MM.1S (cell line): ENCODE measurements at regions not wholly inside any gene's neighbourhood (a gene's known extent, or its start where the extent isn't known, plus 50 kb on each side); places are given as distances from the start of the nearest gene placed in this dataset.
"Not testable (repeated sequence)": the region's sequence is repeated elsewhere in the genome, so short reads cannot be mapped to it uniquely, and the experiment has no call there.

ENCODE experiments used
- DNase-seq: peaks from one replicate; pipeline ENCODE4 v3.0.0-alpha.2; 2015
- H2AFZ ChIP-seq: fragments of 300-600 bp; sonication (generic); 2 replicates; pipeline ENCODE4 v1.6.0; 2016; ENCODE audit warnings: antibody characterized with exemption, low read length
- H3F3A ChIP-seq: fragments of 300-600 bp; sonication (generic); 2 replicates; pipeline ENCODE4 v1.6.1; 2016; ENCODE audit warnings: mild to moderate bottlenecking, antibody characterized with exemption, low read length, moderate library complexity, mixed read lengths; ENCODE audit not compliant: insufficient read depth
- H3K27ac ChIP-seq: fragments of 300-600 bp; sonication (generic); 2 replicates; pipeline ENCODE4 v1.5.1; 2016; ENCODE audit warnings: mild to moderate bottlenecking, low read length
- H3K27me3 ChIP-seq: fragments of 300-600 bp; sonication (generic); replicated peaks from 2 replicates; pipeline ENCODE4 v1.6.0; 2016; ENCODE audit warnings: low read length; ENCODE audit not compliant: insufficient read depth
- H3K36me3 ChIP-seq: fragments of 300-600 bp; sonication (generic); replicated peaks from 2 replicates; pipeline ENCODE4 v1.6.1; 2016; ENCODE audit warnings: mild to moderate bottlenecking, low read length, mixed read lengths; ENCODE audit not compliant: insufficient read depth
- H3K4me1 ChIP-seq: fragments of 300-600 bp; sonication (generic); 2 replicates; pipeline ENCODE4 v1.6.1; 2016; ENCODE audit warnings: low read length, mixed read lengths
- H3K4me2 ChIP-seq: fragments of 300-600 bp; sonication (generic); 2 replicates; pipeline ENCODE4 v1.6.0; 2016; ENCODE audit warnings: low read depth, low read length
- H3K4me3 ChIP-seq: fragments of 300-600 bp; sonication (generic); 2 replicates; pipeline ENCODE4 v1.5.1; 2016; ENCODE audit warnings: low read length, mixed read lengths
- H3K79me2 ChIP-seq: fragments of 300-600 bp; sonication (generic); 2 replicates; pipeline ENCODE4 v1.6.1; 2016; ENCODE audit warnings: mixed run types, low read length, mixed read lengths
- H3K9ac ChIP-seq: fragments of 300-600 bp; sonication (generic); 2 replicates; pipeline ENCODE4 v1.6.1; 2016; ENCODE audit warnings: low read length, mixed read lengths
- H3K9me2 ChIP-seq: fragments of 300-600 bp; sonication (generic); replicated peaks from 2 replicates; pipeline ENCODE4 v1.6.1; 2016; ENCODE audit warnings: mild to moderate bottlenecking, low read length, mixed read lengths; ENCODE audit not compliant: insufficient read depth
- H3K9me3 ChIP-seq: fragments of 300-600 bp; sonication (generic); replicated peaks from 2 replicates; pipeline ENCODE4 v1.6.1; 2016; ENCODE audit warnings: mild to moderate bottlenecking, low read length, mixed read lengths; ENCODE audit not compliant: insufficient read depth
- H4K20me1 ChIP-seq: fragments of 300-600 bp; sonication (generic); 2 replicates; pipeline ENCODE4 v1.6.1; 2016; ENCODE audit warnings: mild to moderate bottlenecking, low read length, moderate library complexity, mixed read lengths; ENCODE audit not compliant: insufficient read depth
- CTCF ChIP-seq: fragments of 300-600 bp; sonication (generic); IDR thresholded peaks from 2 replicates; pipeline ENCODE4 v1.5.1; 2016; ENCODE audit warnings: antibody characterized with exemption, low read length, mixed read lengths
- EZH2 ChIP-seq: fragments of 300-600 bp; sonication (generic); optimal IDR thresholded peaks from 2 replicates; pipeline ENCODE3; 2017; ENCODE audit warnings: low read depth, mild to moderate bottlenecking, antibody characterized with exemption, low read length, mixed read lengths
- EZH2phosphoT487 ChIP-seq: fragments of 300-600 bp; sonication (generic); IDR thresholded peaks from 2 replicates; pipeline ENCODE4 v1.6.1; 2018; ENCODE audit warnings: antibody characterized with exemption, low read length

GRCh38 chr5:38790268-38790667, 55.5 kb upstream of the OSMR start:
- Histone ChIP-seq H3K27me3 (no peaks in the 10 kb centered on the region), H3K79me2 (no peaks in the 10 kb centered on the region), H3K9ac (no peak overlapping the region), H3K4me3 (no peak overlapping the region), H3K4me1 (no peaks in the 10 kb centered on the region), H3K4me2 (no peak overlapping the region), H3K27ac (no peak overlapping the region), H3F3A (no peaks in the 10 kb centered on the region), H2AFZ (no peak overlapping the region), H3K9me2 (no peaks in the 10 kb centered on the region), H3K36me3 (no peaks in the 10 kb centered on the region), H3K9me3 (no peaks in the 10 kb centered on the region), H4K20me1 (no peaks in the 10 kb centered on the region)
- DNase-seq, result no peak
- TF ChIP-seq CTCF (no peak), EZH2 (no peak), EZH2phosphoT487 (no peak)

- Histone ChIP-seq H3K4me3 (no peak overlapping the region), H3K4me1 (no peaks in the 10 kb centered on the region), H3K27me3 (no peaks in the 10 kb centered on the region), H3K27ac (no peak overlapping the region), H3F3A (no peaks in the 10 kb centered on the region), H3K9me2 (no peaks in the 10 kb centered on the region), H3K36me3 (no peaks in the 10 kb centered on the region), H3K9me3 (no peaks in the 10 kb centered on the region), H3K79me2 (no peaks in the 10 kb centered on the region), H3K9ac (no peak overlapping the region), H3K4me2 (no peak overlapping the region), H2AFZ (no peak overlapping the region), H4K20me1 (no peaks in the 10 kb centered on the region)
- TF ChIP-seq EZH2phosphoT487 (no peak), CTCF (no peak), EZH2 (no peak)
- DNase-seq, result no peak
Measured at GRCh38 chr5:38790891-38791290, 54.9 kb upstream of the OSMR start.

- H3K4me2 ChIP-seq, result no peak overlapping the region
- no peaks in the 10 kb centered on the region for H3K9me3 ChIP-seq
- TF ChIP-seq EZH2phosphoT487 (no peak), EZH2 (no peak), CTCF (no peak)
- H3K79me2 ChIP-seq, result no peaks in the 10 kb centered on the region
- no peaks in the 10 kb centered on the region for H3K9me2 ChIP-seq
- H3K4me3 ChIP-seq, result no peak overlapping the region
- no peak overlapping the region for H2AFZ ChIP-seq
- H3K4me1 ChIP-seq, result no peaks in the 10 kb centered on the region
- no peak overlapping the region for H3K9ac ChIP-seq
- H3K36me3 ChIP-seq, result no peaks in the 10 kb centered on the region
- H3F3A ChIP-seq, result no peaks in the 10 kb centered on the region
- H3K27me3 ChIP-seq, result no peaks in the 10 kb centered on the region
- H3K27ac ChIP-seq, result no peak overlapping the region
- DNase-seq, result no peak
- no peaks in the 10 kb centered on the region for H4K20me1 ChIP-seq
Measured at GRCh38 chr5:38793099-38793498, 52.7 kb upstream of the OSMR start.

GRCh38 chr5:38794037-38794436, 51.8 kb upstream of the OSMR start:
- not testable (repeated sequence) for H3K4me2 ChIP-seq, H3K4me3 ChIP-seq, DNase-seq, H3F3A ChIP-seq, H3K9ac ChIP-seq, H3K9me3 ChIP-seq, H3K36me3 ChIP-seq, H3K9me2 ChIP-seq, H4K20me1 ChIP-seq, H3K27ac ChIP-seq, H2AFZ ChIP-seq, H3K27me3 ChIP-seq, H3K4me1 ChIP-seq, H3K79me2 ChIP-seq
